ENCODE measurements at regions not wholly inside any gene's neighbourhood (a gene's known extent, or its start where the extent isn't known, plus 50 kb on each side); places are given as distances from the start of the nearest gene placed in this dataset.
"Not testable (repeated sequence)": the region's sequence is repeated elsewhere in the genome, so short reads cannot be mapped to it uniquely, and the experiment has no call there.

DNA sequence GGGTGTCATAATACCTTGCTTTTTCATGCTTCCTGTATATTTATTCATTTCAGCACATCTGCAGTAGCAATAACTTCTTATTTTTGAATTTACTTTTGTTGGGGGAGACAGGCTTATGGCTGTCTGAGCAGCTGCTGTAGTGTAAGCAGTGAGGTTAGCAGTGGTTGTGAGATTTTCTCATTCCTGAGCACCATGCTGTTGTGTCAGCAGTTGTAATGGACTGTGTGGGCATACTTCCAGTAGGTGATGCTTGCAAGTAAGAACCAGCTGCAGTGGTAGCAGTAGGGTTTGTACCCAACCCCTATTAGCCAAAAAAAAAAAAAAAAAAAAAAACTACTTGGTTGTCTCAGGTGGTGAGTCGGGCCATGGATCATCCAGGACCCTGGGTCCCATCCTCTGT is 311.6 kb downstream of the NUF2 start:
- Mint-ChIP-seq H3K27me3 (ENCODE audit: unreplicated experiment) (peaks cover 2% of the 10 kb centered on the region), H3K36me3 (ENCODE audit: unreplicated experiment) (peaks cover 39% of the 10 kb centered on the region), H3K27ac (ENCODE audit: unreplicated experiment) (no peak overlapping the region), H3K9me3 (ENCODE audit: unreplicated experiment) (peaks cover 10% of the 10 kb centered on the region), H3K4me1 (ENCODE audit: low read depth, unreplicated experiment) (no peaks in the 10 kb centered on the region), H3K4me3 (ENCODE audit: unreplicated experiment) (no peak overlapping the region)
- DNase-seq, result no peak
- TF ChIP-seq, protein P1, sequence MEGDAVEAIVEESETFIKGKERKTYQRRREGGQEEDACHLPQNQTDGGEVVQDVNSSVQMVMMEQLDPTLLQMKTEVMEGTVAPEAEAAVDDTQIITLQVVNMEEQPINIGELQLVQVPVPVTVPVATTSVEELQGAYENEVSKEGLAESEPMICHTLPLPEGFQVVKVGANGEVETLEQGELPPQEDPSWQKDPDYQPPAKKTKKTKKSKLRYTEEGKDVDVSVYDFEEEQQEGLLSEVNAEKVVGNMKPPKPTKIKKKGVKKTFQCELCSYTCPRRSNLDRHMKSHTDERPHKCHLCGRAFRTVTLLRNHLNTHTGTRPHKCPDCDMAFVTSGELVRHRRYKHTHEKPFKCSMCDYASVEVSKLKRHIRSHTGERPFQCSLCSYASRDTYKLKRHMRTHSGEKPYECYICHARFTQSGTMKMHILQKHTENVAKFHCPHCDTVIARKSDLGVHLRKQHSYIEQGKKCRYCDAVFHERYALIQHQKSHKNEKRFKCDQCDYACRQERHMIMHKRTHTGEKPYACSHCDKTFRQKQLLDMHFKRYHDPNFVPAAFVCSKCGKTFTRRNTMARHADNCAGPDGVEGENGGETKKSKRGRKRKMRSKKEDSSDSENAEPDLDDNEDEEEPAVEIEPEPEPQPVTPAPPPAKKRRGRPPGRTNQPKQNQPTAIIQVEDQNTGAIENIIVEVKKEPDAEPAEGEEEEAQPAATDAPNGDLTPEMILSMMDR (IDR thresholded peaks at IDR 0.05; ENCODE audit: partially characterized antibody, unreplicated experiment), result no peak

DNA sequence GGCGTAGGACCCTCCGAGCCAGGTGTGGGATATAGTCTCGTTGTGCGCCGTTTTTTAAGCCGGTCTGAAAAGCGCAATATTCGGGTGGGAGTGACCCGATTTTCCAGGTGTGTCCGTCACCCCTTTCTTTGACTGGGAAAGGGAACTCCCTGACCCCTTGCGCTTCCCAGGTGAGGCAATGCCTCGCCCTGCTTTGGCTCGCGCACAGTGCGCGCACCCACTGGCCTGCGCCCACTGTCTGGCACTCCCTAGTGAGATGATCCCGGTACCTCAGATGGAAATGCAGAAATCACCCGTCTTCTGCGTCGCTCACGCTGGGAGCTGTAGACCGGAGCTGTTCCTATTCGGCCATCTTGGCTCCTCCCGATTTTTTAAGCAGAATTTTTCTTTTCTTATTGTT is 323.9 kb downstream of the NUF2 start:
- H3K27ac Mint-ChIP-seq (ENCODE audit: unreplicated experiment); H3K4me3 Mint-ChIP-seq (ENCODE audit: unreplicated experiment); DNase-seq; H3K9me3 Mint-ChIP-seq (ENCODE audit: unreplicated experiment); H3K36me3 Mint-ChIP-seq (ENCODE audit: unreplicated experiment); H3K4me1 Mint-ChIP-seq (ENCODE audit: low read depth, unreplicated experiment); H3K27me3 Mint-ChIP-seq (ENCODE audit: unreplicated experiment): not testable (repeated sequence)

DNA sequence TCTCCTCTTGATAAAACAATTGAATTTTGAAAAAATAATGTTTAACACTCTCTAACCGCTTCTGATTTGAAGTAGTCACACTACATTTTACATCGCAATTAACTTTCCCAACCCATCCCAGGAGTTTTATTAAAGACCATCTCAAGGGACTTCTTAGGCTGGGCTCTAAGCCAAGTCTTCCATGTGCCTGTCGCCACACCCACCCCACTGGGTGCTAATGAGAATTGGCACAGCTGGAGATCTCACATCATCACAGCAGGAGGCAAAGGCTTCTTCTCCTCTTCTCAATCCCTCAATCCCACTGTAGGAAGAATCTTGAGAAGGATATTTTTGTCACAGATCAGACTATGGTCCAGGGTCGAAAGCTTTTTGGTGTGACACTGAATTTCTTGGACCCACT is 328.9 kb downstream of the NUF2 start:
- Mint-ChIP-seq H3K9me3 (ENCODE audit: unreplicated experiment) (no peaks in the 10 kb centered on the region), H3K27ac (ENCODE audit: unreplicated experiment) (no peak overlapping the region), H3K4me3 (ENCODE audit: unreplicated experiment) (no peak overlapping the region), H3K36me3 (ENCODE audit: unreplicated experiment) (no peaks in the 10 kb centered on the region), H3K4me1 (ENCODE audit: low read depth, unreplicated experiment) (peaks cover 8% of the 10 kb centered on the region), H3K27me3 (ENCODE audit: unreplicated experiment) (no peaks in the 10 kb centered on the region)
- TF ChIP-seq, protein P1 (IDR thresholded peaks at IDR 0.05; ENCODE audit: partially characterized antibody, unreplicated experiment), result no peak
- no peak for DNase-seq

DNA sequence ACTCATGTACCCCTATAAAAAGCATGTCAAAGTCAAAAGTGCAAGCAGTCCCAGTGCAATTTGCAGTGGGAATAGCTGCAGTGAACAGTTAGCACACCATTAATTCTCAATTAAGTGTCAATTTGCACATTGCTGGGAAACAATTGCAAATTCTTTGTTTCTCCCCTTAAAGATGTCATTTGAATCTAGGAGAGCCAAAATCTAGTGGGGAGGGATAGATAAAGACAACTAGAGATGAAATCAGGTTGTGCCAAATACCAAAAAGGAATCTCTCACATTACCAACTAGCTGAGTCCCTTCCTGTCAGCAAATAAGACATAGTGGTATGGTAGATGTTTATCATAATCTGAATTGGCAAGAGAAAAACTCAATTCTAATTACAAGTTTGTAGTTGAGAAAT is 330.7 kb downstream of the NUF2 start:
- no peaks in the 10 kb centered on the region for H3K9me3 Mint-ChIP-seq (ENCODE audit: unreplicated experiment)
- no peaks in the 10 kb centered on the region for H3K27me3 Mint-ChIP-seq (ENCODE audit: unreplicated experiment)
- no peak for DNase-seq
- H3K36me3 Mint-ChIP-seq (ENCODE audit: unreplicated experiment), result no peaks in the 10 kb centered on the region
- peaks cover 11% of the 10 kb centered on the region for H3K4me1 Mint-ChIP-seq (ENCODE audit: low read depth, unreplicated experiment)
- no peak overlapping the region for H3K4me3 Mint-ChIP-seq (ENCODE audit: unreplicated experiment)
- no peak overlapping the region for H3K27ac Mint-ChIP-seq (ENCODE audit: unreplicated experiment)
- TF ChIP-seq, protein P1 (IDR thresholded peaks at IDR 0.05; ENCODE audit: partially characterized antibody, unreplicated experiment), result no peak

DNA sequence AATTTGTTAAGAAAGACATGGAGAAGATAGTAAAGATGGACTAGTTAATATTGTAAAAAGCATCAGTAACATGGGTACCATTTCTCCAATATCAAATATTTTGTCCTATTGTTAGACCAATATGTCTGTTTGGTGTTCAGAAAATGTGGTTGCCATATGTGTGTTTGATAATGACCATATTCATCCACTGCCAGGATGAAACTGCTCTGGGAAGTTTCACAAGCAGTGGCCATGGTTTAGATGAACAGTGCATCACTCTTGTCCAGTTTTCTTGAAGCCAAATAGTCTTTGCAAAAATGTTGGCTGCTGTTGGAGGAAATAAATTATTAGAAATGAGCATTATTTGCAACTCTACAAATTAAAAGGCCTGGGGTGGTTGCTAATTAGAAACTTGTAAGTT is 333.8 kb downstream of the NUF2 start:
- Mint-ChIP-seq H3K27ac (ENCODE audit: unreplicated experiment) (no peak overlapping the region), H3K36me3 (ENCODE audit: unreplicated experiment) (no peaks in the 10 kb centered on the region), H3K9me3 (ENCODE audit: unreplicated experiment) (no peaks in the 10 kb centered on the region), H3K4me1 (ENCODE audit: low read depth, unreplicated experiment) (peaks cover 7% of the 10 kb centered on the region), H3K27me3 (ENCODE audit: unreplicated experiment) (no peaks in the 10 kb centered on the region), H3K4me3 (ENCODE audit: unreplicated experiment) (no peak overlapping the region)
- TF ChIP-seq, protein P1 (IDR thresholded peaks at IDR 0.05; ENCODE audit: partially characterized antibody, unreplicated experiment), result no peak
- no peak for DNase-seq
